ENCODE measurements at regions not wholly inside any gene's neighbourhood (a gene's known extent, or its start where the extent isn't known, plus 50 kb on each side); places are given as distances from the start of the nearest gene placed in this dataset.

DNA sequence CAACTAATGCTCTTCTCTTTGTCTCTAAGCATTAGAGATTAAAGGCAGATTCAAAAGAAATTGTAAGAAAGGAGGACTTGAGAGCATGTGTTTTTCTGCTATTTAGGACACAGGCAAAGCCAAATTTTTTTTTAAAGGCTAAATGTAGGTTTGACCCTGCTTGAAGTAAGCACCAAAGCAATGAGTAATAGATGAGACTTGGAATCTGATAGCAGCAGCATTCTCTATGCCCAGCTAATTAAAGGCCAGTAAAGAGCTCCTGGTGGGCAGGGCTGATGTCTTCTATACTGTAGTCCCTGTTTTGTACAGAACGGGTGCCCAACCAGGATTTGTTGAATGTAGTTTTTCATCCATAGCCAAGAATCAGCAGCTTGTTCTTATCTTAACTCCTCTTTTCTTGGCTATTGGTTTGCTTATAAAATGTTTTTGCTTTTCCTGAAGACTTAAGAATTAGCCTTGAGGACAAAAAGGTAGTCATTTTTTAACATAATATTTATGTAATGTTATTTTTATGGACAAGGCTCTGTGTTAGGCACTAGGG is 179.6 kb downstream of the LMO4 start (continued):
- TF ChIP-seq, protein P1, sequence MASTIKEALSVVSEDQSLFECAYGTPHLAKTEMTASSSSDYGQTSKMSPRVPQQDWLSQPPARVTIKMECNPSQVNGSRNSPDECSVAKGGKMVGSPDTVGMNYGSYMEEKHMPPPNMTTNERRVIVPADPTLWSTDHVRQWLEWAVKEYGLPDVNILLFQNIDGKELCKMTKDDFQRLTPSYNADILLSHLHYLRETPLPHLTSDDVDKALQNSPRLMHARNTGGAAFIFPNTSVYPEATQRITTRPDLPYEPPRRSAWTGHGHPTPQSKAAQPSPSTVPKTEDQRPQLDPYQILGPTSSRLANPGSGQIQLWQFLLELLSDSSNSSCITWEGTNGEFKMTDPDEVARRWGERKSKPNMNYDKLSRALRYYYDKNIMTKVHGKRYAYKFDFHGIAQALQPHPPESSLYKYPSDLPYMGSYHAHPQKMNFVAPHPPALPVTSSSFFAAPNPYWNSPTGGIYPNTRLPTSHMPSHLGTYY (CRISPR knock-in tag; IDR thresholded peaks at IDR 0.05) = no peak
- TF ChIP-seq PRRX2 (CRISPR knock-in tag; IDR thresholded peaks at IDR 0.05) = no peak
- no peak for TF ChIP-seq ZNF416 (CRISPR knock-in tag; IDR thresholded peaks at IDR 0.05)
- TF ChIP-seq FOXK1 (CRISPR knock-in tag; IDR thresholded peaks at IDR 0.05) = no peak

DNA sequence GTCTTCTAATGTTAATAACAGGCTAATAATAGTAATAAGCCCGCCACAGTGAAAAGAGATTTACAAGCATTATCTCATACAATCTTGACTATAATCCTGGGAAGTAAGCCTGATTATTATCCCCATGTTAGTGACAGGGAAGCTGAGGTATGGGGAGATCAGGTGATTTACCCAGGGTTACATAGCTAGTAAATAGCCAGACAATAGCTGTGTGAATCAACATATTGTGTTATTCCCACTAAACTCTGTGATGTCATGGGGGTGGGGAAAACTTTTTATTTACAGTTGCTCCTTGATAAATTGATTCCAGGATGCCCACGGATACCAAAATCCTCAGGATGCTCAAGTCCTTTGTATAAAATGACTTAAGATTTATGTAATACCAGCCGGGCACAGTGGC is 181.9 kb downstream of the LMO4 start:
- Mint-ChIP-seq H3K4me3 (no peak overlapping the region), H3K27me3 (ENCODE audit: low read depth) (no peaks in the 10 kb centered on the region), H3K36me3 (no peaks in the 10 kb centered on the region), H3K9me3 (no peaks in the 10 kb centered on the region), H3K27ac (no peak overlapping the region), H3K4me1 (peaks cover 16% of the 10 kb centered on the region)
- CTCF ChIA-PET = interaction anchor here (0.6 kb wide), 1 partner anchor 403 kb away, joined by 3 read pairs; no protein-coding TSS in a partner anchor
- TF ChIP-seq NFE2L1 (CRISPR knock-in tag; IDR thresholded peaks at IDR 0.05) (no peak), ESRRA (CRISPR knock-in tag; IDR thresholded peaks at IDR 0.05; ENCODE audit: borderline replicate concordance) (no peak), HMGA2 (CRISPR knock-in tag; IDR thresholded peaks at IDR 0.05) (no peak), ZNF317 (CRISPR knock-in tag; IDR thresholded peaks at IDR 0.05; ENCODE audit: borderline replicate concordance, low read depth) (no peak), RELA (CRISPR knock-in tag; IDR thresholded peaks at IDR 0.05; ENCODE audit: borderline replicate concordance) (no peak), ETV6 (CRISPR knock-in tag; IDR thresholded peaks at IDR 0.05) (no peak), SMAD4 (CRISPR knock-in tag; IDR thresholded peaks at IDR 0.05) (no peak), CREB1 (CRISPR knock-in tag; IDR thresholded peaks at IDR 0.05) (no peak), GRHL2 (CRISPR knock-in tag; IDR thresholded peaks at IDR 0.05; ENCODE audit: insufficient replicate concordance, severe bottlenecking) (no peak), NFATC4 (CRISPR knock-in tag; IDR thresholded peaks at IDR 0.05) (no peak), MXD4 (CRISPR knock-in tag; IDR thresholded peaks at IDR 0.05; ENCODE audit: borderline replicate concordance) (no peak), RORB (CRISPR knock-in tag; IDR thresholded peaks at IDR 0.05) (no peak), ZNF671 (CRISPR knock-in tag; IDR thresholded peaks at IDR 0.05) (no peak), FOXK1 (CRISPR knock-in tag; IDR thresholded peaks at IDR 0.05) (no peak)
- TF ChIP-seq, protein P2, sequence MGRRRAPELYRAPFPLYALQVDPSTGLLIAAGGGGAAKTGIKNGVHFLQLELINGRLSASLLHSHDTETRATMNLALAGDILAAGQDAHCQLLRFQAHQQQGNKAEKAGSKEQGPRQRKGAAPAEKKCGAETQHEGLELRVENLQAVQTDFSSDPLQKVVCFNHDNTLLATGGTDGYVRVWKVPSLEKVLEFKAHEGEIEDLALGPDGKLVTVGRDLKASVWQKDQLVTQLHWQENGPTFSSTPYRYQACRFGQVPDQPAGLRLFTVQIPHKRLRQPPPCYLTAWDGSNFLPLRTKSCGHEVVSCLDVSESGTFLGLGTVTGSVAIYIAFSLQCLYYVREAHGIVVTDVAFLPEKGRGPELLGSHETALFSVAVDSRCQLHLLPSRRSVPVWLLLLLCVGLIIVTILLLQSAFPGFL (CRISPR knock-in tag; IDR thresholded peaks at IDR 0.05; ENCODE audit: borderline replicate concordance) = no peak
- TF ChIP-seq, protein P3, sequence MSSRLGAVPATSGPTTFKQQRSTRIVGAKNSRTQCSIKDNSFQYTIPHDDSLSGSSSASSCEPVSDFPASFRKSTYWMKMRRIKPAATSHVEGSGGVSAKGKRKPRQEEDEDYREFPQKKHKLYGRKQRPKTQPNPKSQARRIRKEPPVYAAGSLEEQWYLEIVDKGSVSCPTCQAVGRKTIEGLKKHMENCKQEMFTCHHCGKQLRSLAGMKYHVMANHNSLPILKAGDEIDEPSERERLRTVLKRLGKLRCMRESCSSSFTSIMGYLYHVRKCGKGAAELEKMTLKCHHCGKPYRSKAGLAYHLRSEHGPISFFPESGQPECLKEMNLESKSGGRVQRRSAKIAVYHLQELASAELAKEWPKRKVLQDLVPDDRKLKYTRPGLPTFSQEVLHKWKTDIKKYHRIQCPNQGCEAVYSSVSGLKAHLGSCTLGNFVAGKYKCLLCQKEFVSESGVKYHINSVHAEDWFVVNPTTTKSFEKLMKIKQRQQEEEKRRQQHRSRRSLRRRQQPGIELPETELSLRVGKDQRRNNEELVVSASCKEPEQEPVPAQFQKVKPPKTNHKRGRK (CRISPR knock-in tag; IDR thresholded peaks at IDR 0.05; ENCODE audit: borderline replicate concordance) = no peak
- TF ChIP-seq, protein P4, sequence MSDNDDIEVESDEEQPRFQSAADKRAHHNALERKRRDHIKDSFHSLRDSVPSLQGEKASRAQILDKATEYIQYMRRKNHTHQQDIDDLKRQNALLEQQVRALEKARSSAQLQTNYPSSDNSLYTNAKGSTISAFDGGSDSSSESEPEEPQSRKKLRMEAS (CRISPR knock-in tag; IDR thresholded peaks at IDR 0.05) = no peak
- TF ChIP-seq, protein P5, sequence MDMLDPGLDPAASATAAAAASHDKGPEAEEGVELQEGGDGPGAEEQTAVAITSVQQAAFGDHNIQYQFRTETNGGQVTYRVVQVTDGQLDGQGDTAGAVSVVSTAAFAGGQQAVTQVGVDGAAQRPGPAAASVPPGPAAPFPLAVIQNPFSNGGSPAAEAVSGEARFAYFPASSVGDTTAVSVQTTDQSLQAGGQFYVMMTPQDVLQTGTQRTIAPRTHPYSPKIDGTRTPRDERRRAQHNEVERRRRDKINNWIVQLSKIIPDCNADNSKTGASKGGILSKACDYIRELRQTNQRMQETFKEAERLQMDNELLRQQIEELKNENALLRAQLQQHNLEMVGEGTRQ (CRISPR knock-in tag; IDR thresholded peaks at IDR 0.05) = no peak
- TF ChIP-seq, protein P6, sequence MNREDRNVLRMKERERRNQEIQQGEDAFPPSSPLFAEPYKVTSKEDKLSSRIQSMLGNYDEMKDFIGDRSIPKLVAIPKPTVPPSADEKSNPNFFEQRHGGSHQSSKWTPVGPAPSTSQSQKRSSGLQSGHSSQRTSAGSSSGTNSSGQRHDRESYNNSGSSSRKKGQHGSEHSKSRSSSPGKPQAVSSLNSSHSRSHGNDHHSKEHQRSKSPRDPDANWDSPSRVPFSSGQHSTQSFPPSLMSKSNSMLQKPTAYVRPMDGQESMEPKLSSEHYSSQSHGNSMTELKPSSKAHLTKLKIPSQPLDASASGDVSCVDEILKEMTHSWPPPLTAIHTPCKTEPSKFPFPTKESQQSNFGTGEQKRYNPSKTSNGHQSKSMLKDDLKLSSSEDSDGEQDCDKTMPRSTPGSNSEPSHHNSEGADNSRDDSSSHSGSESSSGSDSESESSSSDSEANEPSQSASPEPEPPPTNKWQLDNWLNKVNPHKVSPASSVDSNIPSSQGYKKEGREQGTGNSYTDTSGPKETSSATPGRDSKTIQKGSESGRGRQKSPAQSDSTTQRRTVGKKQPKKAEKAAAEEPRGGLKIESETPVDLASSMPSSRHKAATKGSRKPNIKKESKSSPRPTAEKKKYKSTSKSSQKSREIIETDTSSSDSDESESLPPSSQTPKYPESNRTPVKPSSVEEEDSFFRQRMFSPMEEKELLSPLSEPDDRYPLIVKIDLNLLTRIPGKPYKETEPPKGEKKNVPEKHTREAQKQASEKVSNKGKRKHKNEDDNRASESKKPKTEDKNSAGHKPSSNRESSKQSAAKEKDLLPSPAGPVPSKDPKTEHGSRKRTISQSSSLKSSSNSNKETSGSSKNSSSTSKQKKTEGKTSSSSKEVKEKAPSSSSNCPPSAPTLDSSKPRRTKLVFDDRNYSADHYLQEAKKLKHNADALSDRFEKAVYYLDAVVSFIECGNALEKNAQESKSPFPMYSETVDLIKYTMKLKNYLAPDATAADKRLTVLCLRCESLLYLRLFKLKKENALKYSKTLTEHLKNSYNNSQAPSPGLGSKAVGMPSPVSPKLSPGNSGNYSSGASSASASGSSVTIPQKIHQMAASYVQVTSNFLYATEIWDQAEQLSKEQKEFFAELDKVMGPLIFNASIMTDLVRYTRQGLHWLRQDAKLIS (CRISPR knock-in tag; IDR thresholded peaks at IDR 0.05; ENCODE audit: borderline replicate concordance) = no peak
- TF ChIP-seq, protein P7, sequence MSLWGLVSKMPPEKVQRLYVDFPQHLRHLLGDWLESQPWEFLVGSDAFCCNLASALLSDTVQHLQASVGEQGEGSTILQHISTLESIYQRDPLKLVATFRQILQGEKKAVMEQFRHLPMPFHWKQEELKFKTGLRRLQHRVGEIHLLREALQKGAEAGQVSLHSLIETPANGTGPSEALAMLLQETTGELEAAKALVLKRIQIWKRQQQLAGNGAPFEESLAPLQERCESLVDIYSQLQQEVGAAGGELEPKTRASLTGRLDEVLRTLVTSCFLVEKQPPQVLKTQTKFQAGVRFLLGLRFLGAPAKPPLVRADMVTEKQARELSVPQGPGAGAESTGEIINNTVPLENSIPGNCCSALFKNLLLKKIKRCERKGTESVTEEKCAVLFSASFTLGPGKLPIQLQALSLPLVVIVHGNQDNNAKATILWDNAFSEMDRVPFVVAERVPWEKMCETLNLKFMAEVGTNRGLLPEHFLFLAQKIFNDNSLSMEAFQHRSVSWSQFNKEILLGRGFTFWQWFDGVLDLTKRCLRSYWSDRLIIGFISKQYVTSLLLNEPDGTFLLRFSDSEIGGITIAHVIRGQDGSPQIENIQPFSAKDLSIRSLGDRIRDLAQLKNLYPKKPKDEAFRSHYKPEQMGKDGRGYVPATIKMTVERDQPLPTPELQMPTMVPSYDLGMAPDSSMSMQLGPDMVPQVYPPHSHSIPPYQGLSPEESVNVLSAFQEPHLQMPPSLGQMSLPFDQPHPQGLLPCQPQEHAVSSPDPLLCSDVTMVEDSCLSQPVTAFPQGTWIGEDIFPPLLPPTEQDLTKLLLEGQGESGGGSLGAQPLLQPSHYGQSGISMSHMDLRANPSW (CRISPR knock-in tag; conservative IDR thresholded peaks at IDR 0.05; ENCODE audit: low read depth) = no peak
- DNase-seq (ENCODE audit: low spot score) (no peak), ATAC-seq (no peak)
- POLR2A ChIA-PET = no interaction called here
